WTC11 (cell line): ENCODE measurements at regions not wholly inside any gene's neighbourhood (a gene's known extent, or its start where the extent isn't known, plus 50 kb on each side); places are given as distances from the start of the nearest gene placed in this dataset.

ENCODE experiments used
- ATAC-seq: fragments of 200-7000 bp; cut with Tn5 transposase; 2 replicates; pipeline ENCODE4 v1.10.0; 2021; ENCODE audit warnings: mild to moderate bottlenecking, moderate library complexity
- CTCF ChIA-PET: fragments of 300-600 bp; sonication (Branson Sonifier 250); formaldehyde crosslinking; loops from one replicate; lab custom pipeline; 2021; ENCODE audit warnings: antibody characterized with exemption; lab: Charles Lee
- POLR2A ChIA-PET: fragments of 350-600 bp; sonication (Branson Sonifier 250); formaldehyde crosslinking; loops from one replicate; lab custom pipeline; 2021; ENCODE audit warnings: antibody characterized with exemption; lab: Charles Lee
- DNase-seq: peaks from one replicate; pipeline ENCODE4 v3.0.0; 2021; ENCODE audit warnings: low spot score
- H3K27ac Mint-ChIP-seq: 2 replicates; pipeline ENCODE4 v1.8.0; 2021; ENCODE audit warnings: mixed read lengths
- H3K27me3 Mint-ChIP-seq: 2 replicates; pipeline ENCODE4 v1.8.0; 2021; ENCODE audit warnings: low read depth, mild to moderate bottlenecking, moderate library complexity, mixed read lengths
- H3K36me3 Mint-ChIP-seq: 2 replicates; pipeline ENCODE4 v1.8.0; 2021; ENCODE audit warnings: mixed read lengths
- H3K4me1 Mint-ChIP-seq: 2 replicates; pipeline ENCODE4 v1.8.0; 2022; ENCODE audit warnings: mixed read lengths
- H3K4me3 Mint-ChIP-seq: 2 replicates; pipeline ENCODE4 v1.8.0; 2021; ENCODE audit warnings: mild to moderate bottlenecking, moderate library complexity, mixed read lengths
- H3K9me3 Mint-ChIP-seq: 2 replicates; pipeline ENCODE4 v1.8.0; 2021; ENCODE audit warnings: mixed read lengths
- ATF1 ChIP-seq: sonication (generic); formaldehyde crosslinking; IDR thresholded peaks from 2 replicates; pipeline ENCODE4 v1.8.1; 2023; ENCODE audit warnings: mild to moderate bottlenecking, moderate library complexity, missing genetic modification reagents
- CBFB ChIP-seq: sonication (generic); formaldehyde crosslinking; IDR thresholded peaks from 2 replicates; pipeline ENCODE4 v1.8.1; 2022; ENCODE audit warnings: mild to moderate bottlenecking, low read depth, missing genetic modification reagents
- EMX1 ChIP-seq: fragments of 250-450 bp; sonication (Bioruptor Pico); IDR thresholded peaks from 2 replicates; pipeline ENCODE4 v1.8.0; 2021; ENCODE audit warnings: mild to moderate bottlenecking
- ESRRA ChIP-seq: sonication (generic); formaldehyde crosslinking; IDR thresholded peaks from 2 replicates; pipeline ENCODE4 v1.8.1; 2022; ENCODE audit warnings: mild to moderate bottlenecking, missing genetic modification reagents, borderline replicate concordance
- FOXJ3 ChIP-seq: sonication (generic); formaldehyde crosslinking; IDR thresholded peaks from 2 replicates; pipeline ENCODE4 v1.9.0; 2021; ENCODE audit warnings: missing genetic modification reagents, mild to moderate bottlenecking, borderline replicate concordance
- HMGA2 ChIP-seq: fragments of 250-450 bp; sonication (Bioruptor Pico); IDR thresholded peaks from 2 replicates; pipeline ENCODE4 v1.4.0; 2021; ENCODE audit warnings: mild to moderate bottlenecking, moderate library complexity
- RELA ChIP-seq: sonication (generic); formaldehyde crosslinking; IDR thresholded peaks from 2 replicates; pipeline ENCODE4 v1.8.1; 2022; ENCODE audit warnings: missing genetic modification reagents, mild to moderate bottlenecking, borderline replicate concordance
- SP1 ChIP-seq: sonication (generic); formaldehyde crosslinking; conservative IDR thresholded peaks from 2 replicates; pipeline ENCODE4 v1.8.1; 2022; ENCODE audit warnings: missing genetic modification reagents
- TEAD4 ChIP-seq: sonication (generic); formaldehyde crosslinking; IDR thresholded peaks from 2 replicates; pipeline ENCODE4 v1.8.0; 2022; ENCODE audit warnings: mild to moderate bottlenecking, missing genetic modification reagents
- TP53 ChIP-seq: sonication (generic); formaldehyde crosslinking; IDR thresholded peaks from 2 replicates; pipeline ENCODE4 v1.8.1; 2023; ENCODE audit warnings: mild to moderate bottlenecking, missing genetic modification reagents
- ZNF138 ChIP-seq: sonication (generic); formaldehyde crosslinking; conservative IDR thresholded peaks from 2 replicates; pipeline ENCODE4 v1.8.1; 2022; ENCODE audit warnings: mild to moderate bottlenecking, moderate library complexity, missing genetic modification reagents
- ZNF219 ChIP-seq: sonication (generic); formaldehyde crosslinking; IDR thresholded peaks from 2 replicates; pipeline ENCODE4 v1.8.0; 2023; ENCODE audit warnings: missing genetic modification reagents, mild to moderate bottlenecking, borderline replicate concordance
- ZNF671 ChIP-seq: fragments of 250-450 bp; sonication (Bioruptor Pico); IDR thresholded peaks from 2 replicates; pipeline ENCODE4 v1.8.0; 2021; ENCODE audit warnings: mild to moderate bottlenecking
- TF ChIP-seq, protein P1 (sequence below): fragments of 250-450 bp; sonication (Bioruptor Pico); conservative IDR thresholded peaks from 2 replicates; pipeline ENCODE4 v1.9.0; 2021; ENCODE audit warnings: mild to moderate bottlenecking
- TF ChIP-seq, protein P2 (sequence below): sonication (generic); formaldehyde crosslinking; IDR thresholded peaks from 2 replicates; pipeline ENCODE4 v1.8.0; 2022; ENCODE audit warnings: mild to moderate bottlenecking, missing genetic modification reagents
- TF ChIP-seq, protein P3 (sequence below): sonication (generic); formaldehyde crosslinking; IDR thresholded peaks from 2 replicates; pipeline ENCODE4 v1.8.1; 2022; ENCODE audit warnings: missing genetic modification reagents, borderline replicate concordance
- TF ChIP-seq, protein P4 (sequence below): sonication (generic); formaldehyde crosslinking; IDR thresholded peaks from 2 replicates; pipeline ENCODE4 v1.8.1; 2023; ENCODE audit warnings: mild to moderate bottlenecking, missing genetic modification reagents, borderline replicate concordance

DNA sequence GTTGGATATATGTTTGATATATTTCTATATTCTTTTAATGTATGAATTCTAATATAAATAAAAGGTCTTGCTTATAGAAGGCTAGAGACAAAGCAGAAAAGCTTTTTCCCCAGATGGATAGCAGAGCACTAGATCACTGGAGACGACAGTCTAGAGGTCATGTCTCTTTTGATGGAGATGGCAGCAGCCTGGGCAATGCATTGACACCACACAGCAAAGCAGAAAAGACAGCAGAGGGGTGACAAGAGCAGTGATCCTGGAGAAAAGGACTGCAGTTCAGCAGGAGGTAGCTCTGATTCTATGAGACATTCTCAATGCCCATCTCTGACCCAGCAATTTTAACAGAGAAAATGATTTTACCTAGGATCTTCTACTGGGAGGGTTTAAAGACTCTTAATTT is 210.6 kb downstream of the DTHD1 start (continued):
- TF ChIP-seq, protein P1, sequence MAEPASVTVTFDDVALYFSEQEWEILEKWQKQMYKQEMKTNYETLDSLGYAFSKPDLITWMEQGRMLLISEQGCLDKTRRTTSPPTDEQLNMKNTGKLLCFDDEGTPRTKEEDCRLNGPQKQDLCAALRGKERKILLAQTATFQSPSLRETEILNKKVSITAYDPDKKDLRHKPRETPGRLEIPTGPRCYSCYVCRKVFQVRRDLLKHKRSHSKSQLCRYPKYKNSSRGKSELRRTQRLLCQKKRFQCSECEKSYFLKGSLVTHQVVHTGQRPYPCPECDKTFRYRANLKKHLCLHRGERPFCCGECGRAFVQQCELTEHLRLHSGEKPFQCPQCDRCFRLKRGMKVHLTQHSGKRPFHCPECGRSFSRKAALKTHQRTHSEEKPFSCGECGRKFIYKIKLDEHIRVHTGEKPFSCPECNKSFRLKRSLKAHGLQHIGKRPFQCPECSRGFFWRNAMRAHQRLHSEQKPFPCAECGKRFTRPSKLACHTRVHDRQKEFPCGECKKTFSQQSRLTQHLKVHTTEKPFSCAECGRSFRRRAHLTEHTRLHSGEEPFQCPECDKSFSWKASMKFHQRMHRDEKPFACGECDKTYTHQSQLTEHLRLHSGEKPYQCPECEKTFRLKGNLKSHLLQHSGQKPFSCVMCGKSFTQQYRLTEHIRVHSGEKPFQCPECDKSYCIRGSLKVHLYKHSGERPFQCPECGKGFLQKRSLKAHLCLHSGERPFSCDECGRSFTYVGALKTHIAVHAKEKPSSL (CRISPR knock-in tag), result no peak
- TF ChIP-seq ESRRA (no peak), EMX1 (no peak), ATF1 (CRISPR knock-in tag) (no peak), ZNF219 (no peak), TEAD4 (no peak), RELA (CRISPR knock-in tag) (no peak)
- TF ChIP-seq, protein P2, sequence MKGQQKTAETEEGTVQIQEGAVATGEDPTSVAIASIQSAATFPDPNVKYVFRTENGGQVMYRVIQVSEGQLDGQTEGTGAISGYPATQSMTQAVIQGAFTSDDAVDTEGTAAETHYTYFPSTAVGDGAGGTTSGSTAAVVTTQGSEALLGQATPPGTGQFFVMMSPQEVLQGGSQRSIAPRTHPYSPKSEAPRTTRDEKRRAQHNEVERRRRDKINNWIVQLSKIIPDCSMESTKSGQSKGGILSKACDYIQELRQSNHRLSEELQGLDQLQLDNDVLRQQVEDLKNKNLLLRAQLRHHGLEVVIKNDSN (CRISPR knock-in tag), result no peak
- TF ChIP-seq, protein P3, sequence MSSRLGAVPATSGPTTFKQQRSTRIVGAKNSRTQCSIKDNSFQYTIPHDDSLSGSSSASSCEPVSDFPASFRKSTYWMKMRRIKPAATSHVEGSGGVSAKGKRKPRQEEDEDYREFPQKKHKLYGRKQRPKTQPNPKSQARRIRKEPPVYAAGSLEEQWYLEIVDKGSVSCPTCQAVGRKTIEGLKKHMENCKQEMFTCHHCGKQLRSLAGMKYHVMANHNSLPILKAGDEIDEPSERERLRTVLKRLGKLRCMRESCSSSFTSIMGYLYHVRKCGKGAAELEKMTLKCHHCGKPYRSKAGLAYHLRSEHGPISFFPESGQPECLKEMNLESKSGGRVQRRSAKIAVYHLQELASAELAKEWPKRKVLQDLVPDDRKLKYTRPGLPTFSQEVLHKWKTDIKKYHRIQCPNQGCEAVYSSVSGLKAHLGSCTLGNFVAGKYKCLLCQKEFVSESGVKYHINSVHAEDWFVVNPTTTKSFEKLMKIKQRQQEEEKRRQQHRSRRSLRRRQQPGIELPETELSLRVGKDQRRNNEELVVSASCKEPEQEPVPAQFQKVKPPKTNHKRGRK (CRISPR knock-in tag), result no peak
- TF ChIP-seq, all 79 proteins: peak for 0

DNA sequence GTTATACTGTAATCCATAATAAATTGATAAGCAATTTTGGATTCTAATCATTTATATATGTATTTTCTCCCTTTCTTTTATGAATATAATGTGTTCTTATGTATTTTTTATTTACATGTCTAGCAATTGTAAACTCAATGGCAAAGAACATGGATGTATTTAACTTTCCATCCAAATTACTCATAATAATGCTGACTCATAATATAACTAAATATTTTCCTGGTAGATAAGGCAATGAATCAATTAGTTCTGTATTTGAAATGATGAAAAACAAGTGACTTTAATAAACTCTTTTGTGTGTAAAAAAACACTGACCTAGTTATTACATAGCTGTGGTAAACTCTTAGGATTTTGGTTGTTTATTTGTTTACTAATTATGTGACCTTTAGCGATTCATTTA is 211.2 kb downstream of the DTHD1 start:
- Mint-ChIP-seq H3K27me3 (no peaks in the 10 kb centered on the region), H3K4me3 (no peak overlapping the region), H3K4me1 (peaks cover 9% of the 10 kb centered on the region), H3K36me3 (no peaks in the 10 kb centered on the region), H3K27ac (no peak overlapping the region), H3K9me3 (no peaks in the 10 kb centered on the region; the same call in 1 of the 2 replicates)
- no peak for DNase-seq
- CTCF ChIA-PET, result no interaction called here
- POLR2A ChIA-PET, result no interaction called here
- ATAC-seq, result no peak
- TF ChIP-seq ZNF138 (CRISPR knock-in tag) (no peak), CBFB (CRISPR knock-in tag) (no peak), ZNF671 (CRISPR knock-in tag) (no peak), TP53 (no peak), SP1 (no peak), FOXJ3 (CRISPR knock-in tag) (no peak), HMGA2 (CRISPR knock-in tag) (no peak)
- TF ChIP-seq, protein P1 (CRISPR knock-in tag), result no peak
- TF ChIP-seq, protein P4, sequence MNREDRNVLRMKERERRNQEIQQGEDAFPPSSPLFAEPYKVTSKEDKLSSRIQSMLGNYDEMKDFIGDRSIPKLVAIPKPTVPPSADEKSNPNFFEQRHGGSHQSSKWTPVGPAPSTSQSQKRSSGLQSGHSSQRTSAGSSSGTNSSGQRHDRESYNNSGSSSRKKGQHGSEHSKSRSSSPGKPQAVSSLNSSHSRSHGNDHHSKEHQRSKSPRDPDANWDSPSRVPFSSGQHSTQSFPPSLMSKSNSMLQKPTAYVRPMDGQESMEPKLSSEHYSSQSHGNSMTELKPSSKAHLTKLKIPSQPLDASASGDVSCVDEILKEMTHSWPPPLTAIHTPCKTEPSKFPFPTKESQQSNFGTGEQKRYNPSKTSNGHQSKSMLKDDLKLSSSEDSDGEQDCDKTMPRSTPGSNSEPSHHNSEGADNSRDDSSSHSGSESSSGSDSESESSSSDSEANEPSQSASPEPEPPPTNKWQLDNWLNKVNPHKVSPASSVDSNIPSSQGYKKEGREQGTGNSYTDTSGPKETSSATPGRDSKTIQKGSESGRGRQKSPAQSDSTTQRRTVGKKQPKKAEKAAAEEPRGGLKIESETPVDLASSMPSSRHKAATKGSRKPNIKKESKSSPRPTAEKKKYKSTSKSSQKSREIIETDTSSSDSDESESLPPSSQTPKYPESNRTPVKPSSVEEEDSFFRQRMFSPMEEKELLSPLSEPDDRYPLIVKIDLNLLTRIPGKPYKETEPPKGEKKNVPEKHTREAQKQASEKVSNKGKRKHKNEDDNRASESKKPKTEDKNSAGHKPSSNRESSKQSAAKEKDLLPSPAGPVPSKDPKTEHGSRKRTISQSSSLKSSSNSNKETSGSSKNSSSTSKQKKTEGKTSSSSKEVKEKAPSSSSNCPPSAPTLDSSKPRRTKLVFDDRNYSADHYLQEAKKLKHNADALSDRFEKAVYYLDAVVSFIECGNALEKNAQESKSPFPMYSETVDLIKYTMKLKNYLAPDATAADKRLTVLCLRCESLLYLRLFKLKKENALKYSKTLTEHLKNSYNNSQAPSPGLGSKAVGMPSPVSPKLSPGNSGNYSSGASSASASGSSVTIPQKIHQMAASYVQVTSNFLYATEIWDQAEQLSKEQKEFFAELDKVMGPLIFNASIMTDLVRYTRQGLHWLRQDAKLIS (CRISPR knock-in tag), result no peak
